Fibroblast of lung (primary cell): ENCODE measurements at regions not wholly inside any gene's neighbourhood (a gene's known extent, or its start where the extent isn't known, plus 50 kb on each side); places are given as distances from the start of the nearest gene placed in this dataset.

Source experiments
- CTCF ChIP-seq, 2 donors: IDR thresholded peaks in 1 of 2; conservative IDR thresholded peaks in 1 of 2; 1 replicate in 1 of 2; 2 replicates in 1 of 2; pipeline ENCODE4 v1.5.1; 2011 to 2012; ENCODE audit warnings: low read length in 2 of 2, control low read depth in 1 of 2, inconsistent platforms in 1 of 2, low read depth in 1 of 2, mild to moderate bottlenecking in 1 of 2
- EZH2 ChIP-seq: IDR thresholded peaks from 2 replicates; pipeline ENCODE4 v1.5.1; 2012; ENCODE audit warnings: low read length, control low read depth, mild to moderate bottlenecking; ENCODE audit errors: missing control alignments

GRCh38 chr14:28831126-28831525 lies 64.5 kb downstream of the FOXG1 start:
- TF ChIP-seq CTCF (conservative IDR thresholded peaks at IDR 0.05 in 1 of 2, IDR thresholded peaks at IDR 0.05 in 1 of 2; ENCODE audit: low read depth in 1 of 2, low read length in 2 of 2) (no peak), EZH2 (no peak)
